Transverse colon (tissue), 4 donors: ENCODE measurements at regions not wholly inside any gene's neighbourhood (a gene's known extent, or its start where the extent isn't known, plus 50 kb on each side); places are given as distances from the start of the nearest gene placed in this dataset.
"Not testable (repeated sequence)": the region's sequence is repeated elsewhere in the genome, so short reads cannot be mapped to it uniquely, and the experiment has no call there.

Experiments used
- DNase-seq: peaks from one replicate; pipeline ENCODE4 v3.0.0-alpha.2; 2019
- H3K27ac ChIP-seq, 4 donors: fragments of 200-600 bp; sonication (generic); 2 replicates each; pipeline ENCODE4 v1.5.1; 2016 to 2018; ENCODE audit warnings: inconsistent platforms in 4 of 4
- H3K27me3 ChIP-seq: fragments of 200-600 bp; sonication (generic); 2 replicates; pipeline ENCODE4 v1.5.1; 2017; ENCODE audit warnings: inconsistent platforms
- H3K36me3 ChIP-seq, 4 donors: fragments of 200-600 bp; sonication (generic); 2 replicates each; pipeline ENCODE4 v1.5.1; 2017 to 2019; ENCODE audit warnings: inconsistent platforms in 4 of 4
- H3K4me1 ChIP-seq, 4 donors: fragments of 200-600 bp; sonication (generic); 2 replicates each; pipeline ENCODE4 v1.5.1; 2017 to 2020; ENCODE audit warnings: inconsistent platforms in 4 of 4
- H3K4me3 ChIP-seq, 4 donors: fragments of 200-600 bp; sonication (generic); 1 replicate in 1 of 4; 2 replicates in 3 of 4; pipeline versions ENCODE4 v1.5.1 to v1.6.1; 2017 to 2019; ENCODE audit warnings: inconsistent platforms in 4 of 4
- H3K9me3 ChIP-seq, 2 donors: fragments of 200-600 bp; sonication (generic); 2 replicates each; pipeline ENCODE4 v1.5.1; 2017 to 2019; ENCODE audit warnings: inconsistent platforms in 2 of 2
- CTCF ChIP-seq, 5 experiments: fragments of 200-600 bp in 3 of 5; fragments of 450-650 bp in 2 of 5; sonication (generic) in 3 of 5; IDR thresholded peaks; 1 replicate in 2 of 5; 2 replicates in 3 of 5; pipeline ENCODE4 v1.5.1; 2016 to 2017; ENCODE audit warnings: antibody characterized with exemption in 5 of 5, inconsistent platforms in 3 of 5, mild to moderate bottlenecking in 2 of 5, moderate library complexity in 1 of 5
- EP300 ChIP-seq: sonication (generic); formaldehyde crosslinking; IDR thresholded peaks from one replicate; pipeline ENCODE4 v1.6.1; 2017; ENCODE audit warnings: antibody characterized with exemption, low read depth
- WGBS, 2 donors: methylation state at CpG; one replicate each; pipeline ENCODE4 v1.1.5; 2018; ENCODE audit warnings: low coverage in 1 of 2; 5-methylcytosine and 5-hydroxymethylcytosine counted together
- in situ Hi-C, 4 donors: fragments of 200-750 bp; cut with MboI; loops; one replicate each; pipeline versions ENCODE4 v1.15.0 to v1.15.1; 2017; ENCODE audit warnings: low sequenced_read_pairs in 3 of 4, low pct_ligation_motif_present in 1 of 4, low pct_unique_long_range_greater_than_20kb in 1 of 4
- intact Hi-C: fragments of 100-400 bp; cut with DNase I; formaldehyde crosslinking; loops from one replicate; pipeline ENCODE4 v1.15.1; 2023; ENCODE audit warnings: low total_unique reads

GRCh38 chr22:16679191-16679834, 86.7 kb upstream of the CCT8L2 start:
- H3K36me3 ChIP-seq, H3K9me3 ChIP-seq, H3K27ac ChIP-seq, H3K4me1 ChIP-seq, intact Hi-C loops, H3K4me3 ChIP-seq, in situ Hi-C loops, H3K27me3 ChIP-seq, DNase-seq: not testable (repeated sequence)
- 80 to 87% methylated on average over 5 of the region's 5 CpGs for whole genome bisulfite sequencing, 2 donors

GRCh38 chr22:16673433-16673832, 80.8 kb upstream of the CCT8L2 start:
- DNase-seq, H3K27me3 ChIP-seq, H3K9me3 ChIP-seq, H3K36me3 ChIP-seq, intact Hi-C loops, H3K4me1 ChIP-seq, in situ Hi-C loops, H3K4me3 ChIP-seq, H3K27ac ChIP-seq: not testable (repeated sequence)
- whole genome bisulfite sequencing, 2 donors: 70 to 86% methylated on average over 5 of the region's 5 CpGs

GRCh38 chr22:16665610-16666009, 73.0 kb upstream of the CCT8L2 start:
- intact Hi-C loops, DNase-seq, H3K9me3 ChIP-seq, H3K4me3 ChIP-seq, in situ Hi-C loops, H3K36me3 ChIP-seq, H3K27me3 ChIP-seq, H3K27ac ChIP-seq, H3K4me1 ChIP-seq: not testable (repeated sequence)
- 71% methylated on average over 2 of the region's 2 CpGs; no CpG with 5 or more reads in 1 of the 2 donors for WGBS, 2 donors

- H3K4me1 ChIP-seq, H3K27ac ChIP-seq, H3K9me3 ChIP-seq, DNase-seq, intact Hi-C loops, H3K36me3 ChIP-seq, H3K27me3 ChIP-seq, H3K4me3 ChIP-seq, in situ Hi-C loops: not testable (repeated sequence)
- WGBS, 2 donors: 38 to 55% methylated on average over 2 of the region's 2 CpGs
Measured at GRCh38 chr22:16662330-16662729, 69.7 kb upstream of the CCT8L2 start.

- H3K27ac ChIP-seq, H3K9me3 ChIP-seq, H3K4me3 ChIP-seq, H3K27me3 ChIP-seq, H3K4me1 ChIP-seq, H3K36me3 ChIP-seq, in situ Hi-C loops, DNase-seq, intact Hi-C loops: not testable (repeated sequence)
- 87% methylated on average over 8 of the region's 8 CpGs; no CpG with 5 or more reads in 1 of the 2 donors for WGBS, 2 donors
Measured at GRCh38 chr22:16660989-16661388, 68.4 kb upstream of the CCT8L2 start.

GRCh38 chr22:16660570-16660969, 68.0 kb upstream of the CCT8L2 start:
- DNase-seq, H3K27me3 ChIP-seq, H3K27ac ChIP-seq, H3K9me3 ChIP-seq, intact Hi-C loops, H3K36me3 ChIP-seq, H3K4me3 ChIP-seq, in situ Hi-C loops, H3K4me1 ChIP-seq: not testable (repeated sequence)
- 90 to 100% methylated on average over 1 to 13 of the region's 13 CpGs for WGBS, 2 donors

GRCh38 chr22:16659273-16659834, 66.7 kb upstream of the CCT8L2 start:
- H3K4me1 ChIP-seq, DNase-seq, intact Hi-C loops, H3K27me3 ChIP-seq, H3K4me3 ChIP-seq, H3K9me3 ChIP-seq, in situ Hi-C loops, H3K36me3 ChIP-seq, H3K27ac ChIP-seq: not testable (repeated sequence)
- 89 to 94% methylated on average over 6 to 8 of the region's 8 CpGs for WGBS, 2 donors

GRCh38 chr22:16658068-16658467, 65.5 kb upstream of the CCT8L2 start:
- in situ Hi-C loops: no loop called here

More at GRCh38 chr22:16658068-16658467, 65.5 kb upstream of the CCT8L2 start:
- Histone ChIP-seq H3K9me3 (no peaks in the 10 kb centered on the region), H3K27me3 (no peaks in the 10 kb centered on the region), H3K36me3 (no peaks in the 10 kb centered on the region), H3K4me3 (no peak overlapping the region), H3K27ac (no peak overlapping the region), H3K4me1 (no peaks in the 10 kb centered on the region)
- TF ChIP-seq EP300 (no peak), CTCF (IDR thresholded peaks at IDR 0.05) (no peak)
- no peak for DNase-seq
- intact Hi-C loops: no loop called here
